ENCODE measurements at regions not wholly inside any gene's neighbourhood (a gene's known extent, or its start where the extent isn't known, plus 50 kb on each side); places are given as distances from the start of the nearest gene placed in this dataset.
A peak's percentile ranks its signal among the peaks of the same experiment; 100 is the strongest.

DNA sequence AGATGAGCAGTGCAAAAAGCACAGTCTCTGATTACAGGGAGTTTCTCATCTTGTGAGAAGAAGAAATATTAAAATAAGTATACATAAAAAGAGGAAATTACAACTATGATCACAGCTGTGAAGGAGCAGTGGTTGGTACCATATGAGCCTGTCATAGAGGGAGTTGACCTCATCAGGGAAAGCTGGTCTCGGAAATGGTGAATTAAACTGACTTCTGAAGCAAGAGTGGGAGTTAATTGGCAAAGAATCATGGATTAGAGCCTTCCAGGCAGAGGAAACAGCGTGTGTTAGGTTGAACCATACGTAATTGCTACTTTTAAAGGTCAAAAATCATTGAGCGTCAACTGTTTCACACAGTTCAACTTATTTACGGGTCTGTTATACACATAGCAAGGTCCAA is 539.1 kb downstream of the EDEM1 start:
- TF ChIP-seq, protein P1, sequence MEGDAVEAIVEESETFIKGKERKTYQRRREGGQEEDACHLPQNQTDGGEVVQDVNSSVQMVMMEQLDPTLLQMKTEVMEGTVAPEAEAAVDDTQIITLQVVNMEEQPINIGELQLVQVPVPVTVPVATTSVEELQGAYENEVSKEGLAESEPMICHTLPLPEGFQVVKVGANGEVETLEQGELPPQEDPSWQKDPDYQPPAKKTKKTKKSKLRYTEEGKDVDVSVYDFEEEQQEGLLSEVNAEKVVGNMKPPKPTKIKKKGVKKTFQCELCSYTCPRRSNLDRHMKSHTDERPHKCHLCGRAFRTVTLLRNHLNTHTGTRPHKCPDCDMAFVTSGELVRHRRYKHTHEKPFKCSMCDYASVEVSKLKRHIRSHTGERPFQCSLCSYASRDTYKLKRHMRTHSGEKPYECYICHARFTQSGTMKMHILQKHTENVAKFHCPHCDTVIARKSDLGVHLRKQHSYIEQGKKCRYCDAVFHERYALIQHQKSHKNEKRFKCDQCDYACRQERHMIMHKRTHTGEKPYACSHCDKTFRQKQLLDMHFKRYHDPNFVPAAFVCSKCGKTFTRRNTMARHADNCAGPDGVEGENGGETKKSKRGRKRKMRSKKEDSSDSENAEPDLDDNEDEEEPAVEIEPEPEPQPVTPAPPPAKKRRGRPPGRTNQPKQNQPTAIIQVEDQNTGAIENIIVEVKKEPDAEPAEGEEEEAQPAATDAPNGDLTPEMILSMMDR (IDR thresholded peaks at IDR 0.05; ENCODE audit: poor library complexity, severe bottlenecking) = no peak
- no peak for TF ChIP-seq EP300 (conservative IDR thresholded peaks at IDR 0.05; ENCODE audit: poor library complexity, severe bottlenecking)
- no peak for TF ChIP-seq EZH2 (IDR thresholded peaks at IDR 0.05; ENCODE audit: borderline replicate concordance, insufficient read depth, low read length, poor library complexity, severe bottlenecking)
- TF ChIP-seq SMC3 (conservative IDR thresholded peaks at IDR 0.05; ENCODE audit: poor library complexity) = no peak
- TF ChIP-seq TAF1 (IDR thresholded peaks at IDR 0.05; ENCODE audit: low read depth) = no peak
- TF ChIP-seq POLR2AphosphoS5 (IDR thresholded peaks at IDR 0.05) = peak; percentile 38
- TF ChIP-seq, protein P2, sequence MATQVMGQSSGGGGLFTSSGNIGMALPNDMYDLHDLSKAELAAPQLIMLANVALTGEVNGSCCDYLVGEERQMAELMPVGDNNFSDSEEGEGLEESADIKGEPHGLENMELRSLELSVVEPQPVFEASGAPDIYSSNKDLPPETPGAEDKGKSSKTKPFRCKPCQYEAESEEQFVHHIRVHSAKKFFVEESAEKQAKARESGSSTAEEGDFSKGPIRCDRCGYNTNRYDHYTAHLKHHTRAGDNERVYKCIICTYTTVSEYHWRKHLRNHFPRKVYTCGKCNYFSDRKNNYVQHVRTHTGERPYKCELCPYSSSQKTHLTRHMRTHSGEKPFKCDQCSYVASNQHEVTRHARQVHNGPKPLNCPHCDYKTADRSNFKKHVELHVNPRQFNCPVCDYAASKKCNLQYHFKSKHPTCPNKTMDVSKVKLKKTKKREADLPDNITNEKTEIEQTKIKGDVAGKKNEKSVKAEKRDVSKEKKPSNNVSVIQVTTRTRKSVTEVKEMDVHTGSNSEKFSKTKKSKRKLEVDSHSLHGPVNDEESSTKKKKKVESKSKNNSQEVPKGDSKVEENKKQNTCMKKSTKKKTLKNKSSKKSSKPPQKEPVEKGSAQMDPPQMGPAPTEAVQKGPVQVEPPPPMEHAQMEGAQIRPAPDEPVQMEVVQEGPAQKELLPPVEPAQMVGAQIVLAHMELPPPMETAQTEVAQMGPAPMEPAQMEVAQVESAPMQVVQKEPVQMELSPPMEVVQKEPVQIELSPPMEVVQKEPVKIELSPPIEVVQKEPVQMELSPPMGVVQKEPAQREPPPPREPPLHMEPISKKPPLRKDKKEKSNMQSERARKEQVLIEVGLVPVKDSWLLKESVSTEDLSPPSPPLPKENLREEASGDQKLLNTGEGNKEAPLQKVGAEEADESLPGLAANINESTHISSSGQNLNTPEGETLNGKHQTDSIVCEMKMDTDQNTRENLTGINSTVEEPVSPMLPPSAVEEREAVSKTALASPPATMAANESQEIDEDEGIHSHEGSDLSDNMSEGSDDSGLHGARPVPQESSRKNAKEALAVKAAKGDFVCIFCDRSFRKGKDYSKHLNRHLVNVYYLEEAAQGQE (IDR thresholded peaks at IDR 0.05; ENCODE audit: borderline replicate concordance) = no peak
